Skeletal muscle cell (primary cell): ENCODE measurements at regions not wholly inside any gene's neighbourhood (a gene's known extent, or its start where the extent isn't known, plus 50 kb on each side); places are given as distances from the start of the nearest gene placed in this dataset.
"Not testable (repeated sequence)": the region's sequence is repeated elsewhere in the genome, so short reads cannot be mapped to it uniquely, and the experiment has no call there.

ENCODE experiments used
- DNase-seq: peaks from one replicate; pipeline ENCODE4 v3.0.0-alpha.2; 2010; ENCODE audit warnings: low read depth
- H3K4me3 ChIP-seq: 2 replicates; pipeline ENCODE4 v1.5.1; 2011; ENCODE audit warnings: low read depth, mild to moderate bottlenecking, control low read depth, low read length, moderate library complexity

DNA sequence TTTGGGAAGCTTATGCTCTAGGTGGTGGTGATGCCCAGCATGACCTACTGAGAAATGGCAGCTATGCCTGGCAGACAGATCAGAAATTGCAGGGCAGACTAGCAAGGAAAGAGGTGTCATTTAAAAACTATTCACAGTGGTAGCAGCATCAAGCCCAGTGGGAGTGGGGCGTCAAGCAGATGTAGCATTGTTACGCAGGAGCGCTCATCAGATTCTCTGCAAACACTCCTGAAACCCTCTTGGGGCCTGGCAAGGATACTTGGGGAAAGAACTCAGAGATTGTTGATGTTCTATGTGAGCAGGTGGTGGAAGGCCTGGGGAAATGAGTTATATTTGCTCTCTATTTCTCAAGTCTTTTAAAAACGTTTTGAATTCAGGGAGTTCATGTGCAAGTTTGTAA lies 437.6 kb downstream of the RAPGEF2 start:
- DNase-seq, result no peak
- no peak overlapping the region for H3K4me3 ChIP-seq

DNA sequence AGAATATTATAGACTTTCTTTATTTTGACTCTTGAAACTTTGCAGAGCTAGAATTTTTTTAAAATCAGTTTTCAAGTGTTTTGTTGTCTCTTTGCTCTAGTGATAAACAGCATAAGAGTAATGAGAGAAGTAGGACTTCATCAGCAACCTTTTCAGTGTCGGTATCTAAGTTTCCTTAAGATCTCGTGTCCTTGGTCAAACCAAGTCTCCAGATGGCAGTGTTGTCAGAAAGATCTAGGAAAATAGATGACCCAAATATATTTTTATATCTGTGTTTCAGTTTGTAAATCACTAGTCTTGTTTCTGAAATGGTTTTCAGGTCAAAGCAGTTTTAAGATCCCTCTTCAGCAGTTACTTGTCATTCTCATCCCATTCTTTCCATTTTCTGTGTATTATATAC lies 438.3 kb downstream of the RAPGEF2 start:
- no peak overlapping the region for H3K4me3 ChIP-seq
- DNase-seq, result no peak

DNA sequence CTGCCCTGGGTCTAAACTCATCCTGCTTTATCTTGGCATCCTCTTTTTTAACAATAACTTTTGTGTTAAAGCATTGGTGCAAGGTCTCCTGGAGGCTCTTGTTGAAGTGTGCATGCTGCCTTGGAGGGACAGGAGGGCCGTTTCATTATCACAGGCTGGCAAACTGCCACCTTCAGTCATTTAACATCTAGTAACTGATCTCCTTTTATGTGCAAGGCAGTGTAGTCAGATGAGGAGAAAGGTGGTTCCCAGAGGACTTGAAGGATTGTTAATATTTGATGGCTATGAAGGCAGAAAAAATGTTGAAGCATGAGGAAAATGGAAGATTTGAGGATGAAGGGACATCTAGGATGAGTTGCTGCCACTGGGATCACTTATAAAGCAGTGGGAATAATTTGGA lies 439.4 kb downstream of the RAPGEF2 start:
- DNase-seq, result no peak
- no peak overlapping the region for H3K4me3 ChIP-seq

DNA sequence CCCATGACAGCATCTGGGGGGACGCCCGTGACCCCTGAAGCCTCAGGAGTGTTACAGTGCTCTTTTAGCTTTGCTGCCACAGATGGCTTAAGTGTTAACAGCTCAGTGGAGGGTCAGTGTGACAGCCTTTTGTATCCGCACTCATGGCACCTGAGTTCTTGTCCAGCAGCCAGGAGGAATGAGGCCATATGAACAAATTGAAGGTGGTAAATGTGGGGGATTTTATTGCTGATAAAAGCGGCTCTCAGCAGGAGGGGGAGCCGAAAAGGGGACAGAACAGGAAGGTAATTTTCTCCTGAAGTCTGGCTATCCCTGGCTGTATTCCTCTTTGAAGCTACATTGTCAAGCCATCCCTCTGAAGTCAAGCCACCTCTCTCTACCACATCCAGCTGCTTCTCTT lies 441.0 kb downstream of the RAPGEF2 start:
- H3K4me3 ChIP-seq, result no peak overlapping the region
- no peak for DNase-seq

DNA sequence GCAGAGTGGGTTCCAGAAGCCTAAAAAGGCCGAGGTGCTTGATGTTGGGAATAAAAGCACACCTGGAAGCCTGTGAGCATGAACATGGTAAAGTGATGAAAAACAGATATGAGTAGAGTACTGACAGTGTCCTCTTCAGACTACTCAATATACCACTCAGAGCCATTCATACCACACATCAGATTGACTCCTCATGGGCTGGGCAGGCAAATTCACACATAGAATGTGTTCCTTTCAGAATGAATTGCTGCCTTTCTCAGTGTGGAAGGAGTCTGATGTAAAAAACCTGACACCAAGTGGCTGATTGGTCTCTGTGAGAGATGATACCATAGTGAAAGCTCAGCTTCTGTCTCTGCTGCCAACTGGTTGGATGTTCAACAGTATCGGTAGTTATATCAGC lies 442.7 kb downstream of the RAPGEF2 start:
- DNase-seq, result no peak
- no peak overlapping the region for H3K4me3 ChIP-seq

DNA sequence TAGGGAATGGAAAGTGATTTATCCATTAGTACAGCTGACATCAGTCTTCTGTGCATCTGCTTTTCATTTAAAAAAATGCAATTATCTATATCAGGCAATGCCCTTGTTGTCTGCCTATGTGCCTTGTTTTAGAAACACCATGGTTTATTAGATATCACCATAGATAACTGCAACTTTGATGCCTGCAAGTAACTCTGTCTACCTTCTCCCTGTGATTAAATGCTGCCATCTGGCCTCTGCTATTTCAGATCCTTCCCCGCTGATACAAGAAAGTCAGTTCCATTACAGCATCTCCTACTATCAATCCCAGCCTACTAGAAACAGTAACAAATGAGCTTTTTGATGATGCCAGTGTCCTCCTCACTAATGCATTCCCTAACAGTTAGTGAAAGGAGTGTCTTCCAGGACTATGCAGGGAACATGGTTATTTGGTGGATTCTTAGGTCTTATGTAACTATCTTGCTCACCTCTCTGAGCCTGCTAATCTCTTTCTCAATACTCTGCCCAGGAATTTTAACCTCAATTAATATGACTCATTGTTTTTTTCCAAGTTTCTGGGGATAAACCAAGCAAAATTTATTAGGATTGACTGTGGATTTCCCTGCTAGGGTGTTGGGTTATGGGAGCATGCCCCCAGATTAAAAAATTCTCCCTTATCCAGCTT lies 444.9 kb downstream of the RAPGEF2 start:
- no peak overlapping the region for H3K4me3 ChIP-seq
- DNase-seq, result no peak

DNA sequence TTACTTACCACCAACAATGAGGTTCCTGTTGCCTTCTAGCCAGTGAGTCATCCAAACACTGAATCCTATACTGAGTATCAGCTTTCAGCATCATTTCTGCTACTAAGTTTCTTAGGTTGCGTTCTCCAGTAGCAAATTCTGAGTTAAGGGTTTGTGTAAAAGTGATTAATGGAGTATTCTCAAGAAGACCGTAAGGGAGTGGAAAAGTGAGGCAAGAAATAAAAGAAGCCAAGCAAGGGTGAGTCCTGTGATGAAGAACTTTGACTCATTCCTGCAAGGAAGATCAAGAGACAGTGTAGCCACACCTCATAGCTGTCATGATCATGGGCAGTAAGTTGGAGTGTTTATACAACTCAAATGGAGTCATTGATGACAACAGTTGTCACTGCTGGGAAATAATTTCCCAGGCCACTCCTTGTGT lies 446.2 kb downstream of the RAPGEF2 start:
- peak; percentile 24 for DNase-seq
- H3K4me3 ChIP-seq, result no peak overlapping the region

DNA sequence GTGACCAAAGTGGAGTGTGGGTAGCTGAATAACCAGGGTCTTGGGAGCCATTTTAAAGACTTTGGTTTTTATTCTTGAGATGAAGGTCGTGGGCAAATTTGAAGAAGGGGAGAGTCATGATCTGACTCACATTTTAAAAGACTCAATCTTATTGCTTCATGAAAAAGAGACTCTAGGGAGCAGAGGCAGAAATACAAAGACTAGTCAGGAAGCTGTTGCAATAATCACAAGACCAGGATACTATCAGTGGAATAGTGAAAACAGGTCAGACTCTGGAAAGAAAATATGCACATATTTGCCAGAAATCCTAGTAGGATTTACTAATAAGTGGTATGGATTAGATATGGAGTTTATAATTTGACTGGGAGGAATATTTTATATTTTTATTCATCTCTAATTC lies 448.4 kb downstream of the RAPGEF2 start:
- H3K4me3 ChIP-seq, result no peak overlapping the region
- peak; percentile 28 for DNase-seq

DNA sequence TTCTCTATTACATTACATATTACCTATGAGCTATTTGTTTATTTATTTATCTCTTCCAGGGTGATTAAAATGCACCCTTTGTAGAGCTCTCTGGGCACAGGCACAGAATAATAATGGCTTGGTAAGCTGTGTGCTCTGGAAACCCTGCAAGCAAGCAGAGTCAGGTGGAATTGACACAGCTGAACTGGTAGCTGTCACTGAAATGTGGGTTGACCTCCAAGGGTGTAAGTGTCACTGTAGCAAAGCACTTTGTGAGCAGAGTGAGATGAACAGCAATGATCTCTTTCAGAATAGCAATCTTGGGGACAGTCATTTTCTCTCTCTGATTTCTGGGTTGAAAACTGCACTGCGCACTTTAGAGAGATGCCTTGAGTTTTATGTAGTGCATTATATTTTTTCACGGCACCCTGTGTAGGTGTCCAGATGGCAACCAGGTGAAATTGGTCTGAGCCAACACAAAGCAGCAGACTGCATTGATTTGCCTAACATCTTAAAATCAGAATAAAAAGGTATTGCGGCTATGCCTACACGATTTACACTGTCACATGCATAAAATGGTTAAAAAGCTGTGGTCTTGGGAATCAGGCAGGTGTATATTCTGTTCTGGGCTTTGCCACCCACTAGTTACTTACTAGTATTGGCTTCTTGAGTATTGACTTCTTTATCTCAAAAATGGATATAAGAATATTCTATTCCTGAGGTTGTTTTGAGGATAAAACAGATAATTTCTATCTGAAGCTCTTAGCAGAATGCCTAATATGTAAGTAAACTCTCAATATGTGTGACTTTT lies 450.3 kb downstream of the RAPGEF2 start:
- DNase-seq, result no peak
- no peak overlapping the region for H3K4me3 ChIP-seq

DNA sequence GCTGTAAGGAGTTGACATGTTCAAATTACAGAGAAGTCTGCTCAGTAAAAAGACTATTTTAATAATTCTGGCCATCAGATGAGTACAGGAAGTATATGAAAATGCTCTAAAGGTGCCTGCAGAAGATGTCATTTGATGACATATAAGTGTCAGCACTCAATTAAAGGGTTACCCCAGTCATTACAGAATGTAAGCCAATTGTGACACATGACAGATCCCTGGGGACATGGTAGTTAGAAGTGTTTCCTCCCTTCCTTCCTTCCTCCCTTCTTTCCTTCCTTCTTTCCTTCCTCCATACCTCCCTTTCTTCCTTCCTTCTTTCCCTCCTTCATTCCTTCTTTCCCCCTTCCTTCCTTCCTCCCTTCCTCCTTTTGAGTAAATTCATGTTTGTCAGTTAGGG lies 453.0 kb downstream of the RAPGEF2 start:
- no peak for DNase-seq
- no peak overlapping the region for H3K4me3 ChIP-seq

DNA sequence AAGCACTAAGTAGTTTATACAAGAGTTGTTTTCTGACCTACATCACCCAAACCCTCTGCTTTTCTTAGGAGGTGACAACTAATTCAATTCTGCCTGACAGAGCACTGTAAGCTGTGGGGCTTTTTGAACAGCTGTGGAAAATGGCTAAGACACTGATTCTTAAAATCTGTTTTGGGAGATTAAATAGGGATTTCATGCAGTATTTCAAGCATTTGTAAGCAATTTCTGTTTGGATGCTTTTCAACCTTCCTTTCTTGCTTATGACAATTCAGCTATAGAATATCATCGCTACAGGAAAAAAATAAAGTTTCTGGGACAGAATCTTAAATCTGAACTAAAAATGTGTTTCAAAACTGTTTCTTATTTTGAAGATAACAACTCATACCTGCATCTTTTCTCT lies 459.5 kb downstream of the RAPGEF2 start:
- DNase-seq, result no peak
- H3K4me3 ChIP-seq, result no peak overlapping the region

DNA sequence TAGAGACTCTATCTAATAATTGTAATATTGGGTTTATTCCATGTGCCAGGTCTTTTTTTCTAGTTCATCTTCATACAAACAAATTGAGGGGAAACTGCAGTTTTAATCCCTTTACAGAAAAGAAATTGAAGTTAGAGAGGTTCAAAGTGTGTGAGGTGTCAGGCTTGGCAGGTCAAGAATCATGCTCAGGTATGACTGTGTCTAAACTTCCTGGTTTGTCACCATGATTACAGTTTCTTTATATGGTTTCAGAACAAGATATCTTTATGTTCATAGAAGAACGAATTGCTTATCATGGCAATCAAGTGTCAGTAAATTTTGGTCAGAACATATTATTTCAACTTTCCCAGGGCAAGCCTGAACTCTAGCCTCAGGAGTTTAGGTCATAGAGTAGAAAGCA lies 460.4 kb downstream of the RAPGEF2 start:
- H3K4me3 ChIP-seq, result no peak overlapping the region
- no peak for DNase-seq

DNA sequence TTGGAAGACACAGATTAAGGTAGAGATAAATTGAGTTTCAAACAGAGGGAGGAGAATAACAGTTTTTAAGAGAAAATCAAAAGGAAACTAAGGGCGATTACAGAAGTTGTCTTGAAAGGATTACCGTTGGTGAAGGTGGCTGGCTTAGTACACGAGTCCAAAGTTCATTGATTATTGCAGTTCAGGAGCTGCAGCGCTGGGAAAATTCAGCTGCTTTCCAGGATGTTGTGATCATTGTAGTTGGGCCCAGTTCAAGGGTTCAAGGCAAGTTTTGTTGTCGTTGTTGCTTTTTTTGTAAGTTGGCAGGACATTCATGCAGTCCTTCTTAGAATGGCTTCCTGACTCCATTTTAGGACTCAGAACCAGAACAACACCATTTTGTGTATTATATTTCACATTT lies 461.7 kb downstream of the RAPGEF2 start:
- DNase-seq, result no peak
- H3K4me3 ChIP-seq, result no peak overlapping the region

DNA sequence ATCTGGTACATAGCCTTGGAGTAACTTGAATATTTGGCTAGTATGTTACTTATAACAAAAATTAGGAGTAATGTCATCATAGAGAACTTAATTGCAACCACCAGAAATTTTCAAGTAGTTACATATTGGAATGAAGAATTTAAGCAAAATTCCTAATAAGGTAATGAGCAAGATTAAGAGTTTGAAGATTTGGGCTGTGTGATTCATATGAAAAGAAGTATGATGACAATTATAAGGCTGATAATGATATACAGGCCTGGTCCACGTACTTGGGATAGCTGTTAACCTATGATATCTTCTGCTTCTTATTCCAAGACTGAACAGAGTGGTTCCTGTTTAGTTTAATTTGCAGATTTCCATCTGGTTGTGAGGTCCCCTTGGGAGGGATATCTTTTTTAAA lies 463.9 kb downstream of the RAPGEF2 start:
- no peak for DNase-seq
- H3K4me3 ChIP-seq, result no peak overlapping the region

DNA sequence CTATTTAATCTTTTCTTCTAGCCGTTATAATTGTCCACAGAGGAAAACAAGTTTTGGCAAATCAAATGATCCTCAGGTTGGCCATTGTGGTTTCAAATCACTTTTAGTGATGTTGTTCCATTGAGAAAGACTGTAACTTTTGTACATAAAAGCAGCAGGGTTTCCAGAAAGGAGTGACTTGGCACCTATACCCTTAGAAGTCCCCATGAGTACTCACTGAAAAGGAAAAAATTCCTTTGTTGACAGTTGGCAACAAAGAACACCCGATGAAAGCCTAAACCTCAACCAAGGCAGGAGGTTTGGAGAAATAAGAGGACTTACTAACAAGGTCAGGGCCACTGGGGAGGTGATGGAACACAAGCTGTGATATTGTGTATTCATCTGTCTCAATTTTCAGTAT lies 474.4 kb downstream of the RAPGEF2 start:
- no peak for DNase-seq
- H3K4me3 ChIP-seq, result no peak overlapping the region

DNA sequence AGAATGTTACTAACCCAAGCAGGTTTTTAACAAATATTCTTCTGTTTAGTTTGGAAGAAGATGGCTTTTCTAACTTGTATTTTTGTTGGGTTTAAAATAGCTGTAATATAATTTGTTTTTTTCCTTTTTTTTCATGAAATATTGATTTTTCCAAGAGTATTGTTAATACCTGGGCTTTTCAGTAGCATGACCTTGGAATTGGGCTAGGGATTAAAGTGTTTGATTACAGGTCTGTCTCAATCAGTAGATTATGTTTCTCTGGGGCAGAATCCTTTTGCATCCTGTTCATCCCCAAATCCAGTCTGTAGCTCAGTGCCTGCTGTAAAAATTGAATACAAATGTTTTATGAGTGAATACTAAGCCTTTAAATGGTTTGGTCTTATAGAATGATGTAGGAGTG lies 479.8 kb downstream of the RAPGEF2 start:
- no peak for DNase-seq
- no peak overlapping the region for H3K4me3 ChIP-seq

DNA sequence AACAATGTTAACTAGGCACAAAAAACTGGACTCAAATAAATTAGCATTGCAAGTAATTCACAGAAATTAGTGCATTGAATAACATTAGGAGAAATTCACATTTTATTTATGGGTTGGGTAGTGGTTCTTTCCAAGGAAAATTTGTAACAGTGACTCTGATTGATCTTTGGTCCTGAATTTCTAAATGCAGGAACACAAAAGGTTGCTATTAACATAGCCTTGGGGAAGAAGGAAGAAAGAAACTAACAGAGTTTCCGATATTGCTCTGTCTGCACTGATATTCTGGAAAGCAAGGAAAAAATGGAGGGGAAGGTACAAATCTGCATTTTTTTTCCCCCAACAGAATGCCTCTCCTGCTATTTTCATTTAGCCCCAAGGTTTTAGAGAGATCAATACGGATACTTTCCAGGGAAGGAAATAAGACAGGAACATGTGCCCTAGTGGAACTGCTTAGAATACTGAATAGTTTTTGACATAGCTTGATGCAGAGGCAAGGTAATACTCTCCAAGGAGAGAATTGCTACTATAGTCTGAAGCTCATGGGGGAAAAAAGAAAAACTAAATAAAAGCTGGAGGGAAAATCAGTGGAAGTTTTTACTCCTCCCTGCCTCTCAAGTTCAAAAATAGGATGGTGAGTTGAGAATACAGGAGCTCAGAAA lies 490.1 kb downstream of the RAPGEF2 start:
- no peak overlapping the region for H3K4me3 ChIP-seq
- no peak for DNase-seq

DNA sequence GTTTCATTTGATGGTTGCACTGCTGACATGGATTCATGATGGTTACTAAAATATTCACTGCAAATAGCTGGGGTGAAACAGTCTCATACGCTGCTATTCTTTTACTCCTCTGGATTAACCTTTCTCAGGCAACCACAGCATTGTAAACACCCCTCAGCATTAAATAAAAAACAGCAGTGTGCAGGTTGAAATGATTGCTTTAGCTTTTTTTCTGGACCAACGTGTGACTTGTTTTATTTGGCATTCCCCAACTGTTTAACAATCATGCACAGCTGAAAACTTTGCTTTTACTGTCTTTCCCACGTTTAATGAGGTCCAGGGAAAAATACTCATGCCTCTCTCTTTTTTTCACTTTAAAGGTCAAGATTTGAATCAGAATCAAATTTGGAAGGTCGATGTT lies 490.8 kb downstream of the RAPGEF2 start:
- no peak for DNase-seq
- no peak overlapping the region for H3K4me3 ChIP-seq

DNA sequence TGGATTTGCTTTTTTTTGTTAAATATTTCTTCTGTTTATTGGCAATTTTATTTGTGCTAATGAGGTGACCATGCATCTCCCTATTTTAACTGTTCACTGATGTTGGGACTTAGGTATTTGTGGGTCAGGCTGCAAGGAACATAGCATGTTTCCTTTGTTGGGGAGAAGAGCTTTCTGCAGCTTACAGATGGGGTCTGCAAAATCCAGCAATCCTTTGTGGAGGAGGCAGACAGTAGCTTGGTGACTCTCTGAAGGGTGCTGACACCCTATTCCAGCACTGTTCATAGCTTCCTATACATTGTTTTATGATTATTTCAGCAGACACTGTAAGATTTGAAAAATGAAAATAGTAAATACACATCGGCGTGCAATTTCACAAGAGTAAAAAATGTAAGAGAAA lies 491.7 kb downstream of the RAPGEF2 start:
- DNase-seq, result no peak
- H3K4me3 ChIP-seq, result no peak overlapping the region

DNA sequence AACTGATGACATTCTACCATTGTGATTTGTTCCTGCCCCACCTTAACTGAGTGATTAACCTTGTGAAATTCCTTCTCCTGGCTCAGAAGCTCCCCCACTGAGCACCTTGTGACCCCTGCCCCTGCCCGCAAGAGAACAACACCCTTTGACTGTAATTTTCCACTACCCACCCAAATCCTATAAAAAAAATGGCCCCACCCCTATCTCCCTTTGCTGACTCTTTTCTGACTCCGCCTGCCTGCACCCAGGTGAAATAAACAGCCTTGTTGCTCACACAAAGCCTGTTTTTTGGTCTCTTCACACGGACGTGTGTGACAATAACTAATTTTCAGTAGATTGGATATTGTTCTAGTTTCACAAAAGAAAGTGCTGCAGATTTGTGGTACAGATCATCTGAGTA lies 492.2 kb downstream of the RAPGEF2 start:
- DNase-seq, H3K4me3 ChIP-seq: not testable (repeated sequence)

DNA sequence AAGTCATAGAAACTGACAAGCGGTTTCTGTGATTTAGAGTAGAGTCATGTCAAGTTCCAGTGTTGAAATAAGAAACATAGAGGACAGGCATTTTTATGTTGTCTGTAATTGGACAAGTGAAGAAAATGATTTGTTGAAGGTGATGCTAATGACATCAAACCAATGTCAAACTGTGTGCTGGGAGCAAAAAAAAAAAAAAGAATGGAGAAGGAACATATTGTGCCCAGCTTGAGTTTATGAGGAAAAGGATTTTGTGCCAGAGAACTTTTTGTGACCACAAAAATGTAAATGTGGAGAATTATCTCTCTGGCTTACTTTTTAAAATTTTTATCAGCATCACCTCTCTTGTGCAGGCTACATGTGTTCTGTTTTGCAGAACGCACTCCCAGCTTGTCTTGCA lies 495.7 kb downstream of the RAPGEF2 start:
- H3K4me3 ChIP-seq, result no peak overlapping the region
- DNase-seq, result no peak
